Limb (tissue), 2 donors: ENCODE measurements at regions not wholly inside any gene's neighbourhood (a gene's known extent, or its start where the extent isn't known, plus 50 kb on each side); places are given as distances from the start of the nearest gene placed in this dataset.

Experiments
- DNase-seq, 2 donors: peaks; one replicate each; pipeline ENCODE4 v3.0.0-alpha.2; 2016; ENCODE audit errors: extremely low spot score in 2 of 2

GRCh38 chr7:132733860-132734259 is 157.6 kb upstream of the PLXNA4 start:
- no peak for DNase-seq

- DNase-seq: no peak
These were observed 156.1 kb upstream of the PLXNA4 start for GRCh38 chr7:132732321-132732865.

GRCh38 chr7:132730105-132730504 is 153.8 kb upstream of the PLXNA4 start:
- DNase-seq: no peak

- peak in 1 of 2 donors; percentile 4 for DNase-seq
These were observed 147.3 kb upstream of the PLXNA4 start for GRCh38 chr7:132723506-132724081.

- DNase-seq: no peak
These were observed 144.6 kb upstream of the PLXNA4 start for GRCh38 chr7:132720835-132721234.

GRCh38 chr7:132713893-132714292 is 137.6 kb upstream of the PLXNA4 start:
- DNase-seq: no peak

- DNase-seq: no peak
These were observed 133.8 kb upstream of the PLXNA4 start for GRCh38 chr7:132709971-132710567.

GRCh38 chr7:132708470-132708869 is 132.2 kb upstream of the PLXNA4 start:
- no peak for DNase-seq

- no peak for DNase-seq
These were observed 128.9 kb upstream of the PLXNA4 start for GRCh38 chr7:132705146-132705545.

GRCh38 chr7:132703742-132704141 is 127.5 kb upstream of the PLXNA4 start:
- no peak for DNase-seq

GRCh38 chr7:132697003-132697402 is 120.7 kb upstream of the PLXNA4 start:
- peak in 1 of 2 donors; percentile 34 for DNase-seq

- no peak for DNase-seq
These were observed 120.1 kb upstream of the PLXNA4 start for GRCh38 chr7:132696332-132696731.

GRCh38 chr7:132691201-132691600 is 114.9 kb upstream of the PLXNA4 start:
- no peak for DNase-seq

- no peak for DNase-seq
These were observed 113.9 kb upstream of the PLXNA4 start for GRCh38 chr7:132690174-132690573.

- DNase-seq: no peak
These were observed 111.7 kb upstream of the PLXNA4 start for GRCh38 chr7:132687981-132688383.

GRCh38 chr7:132687016-132687415 is 110.7 kb upstream of the PLXNA4 start:
- no peak for DNase-seq

- no peak for DNase-seq
These were observed 109.0 kb upstream of the PLXNA4 start for GRCh38 chr7:132685277-132685676.

GRCh38 chr7:132683896-132684690 is 107.8 kb upstream of the PLXNA4 start:
- DNase-seq: no peak

GRCh38 chr7:132681951-132682350 is 105.7 kb upstream of the PLXNA4 start:
- DNase-seq: no peak

- DNase-seq: no peak
These were observed 104.3 kb upstream of the PLXNA4 start for GRCh38 chr7:132680590-132680989.

- no peak for DNase-seq
These were observed 102.4 kb upstream of the PLXNA4 start for GRCh38 chr7:132678656-132679055.

- DNase-seq: no peak
These were observed 101.6 kb upstream of the PLXNA4 start for GRCh38 chr7:132677918-132678317.
